ENCODE measurements at regions not wholly inside any gene's neighbourhood (a gene's known extent, or its start where the extent isn't known, plus 50 kb on each side); places are given as distances from the start of the nearest gene placed in this dataset.

GRCh38 chr3:124360563-124360962 is 368.6 kb upstream of the ROPN1 start:
- TF ChIP-seq RAD21 (IDR thresholded peaks at IDR 0.05 in 1 of 2, conservative IDR thresholded peaks at IDR 0.05 in 1 of 2; ENCODE audit: low read depth in 2 of 2, low read length in 2 of 2) (no peak), CTCF (IDR thresholded peaks at IDR 0.05; ENCODE audit: control extremely low read depth in 1 of 3, insufficient read depth in 1 of 3, low read depth in 1 of 3, low read length in 3 of 3) (no peak), POLR2AphosphoS5 (IDR thresholded peaks at IDR 0.05; ENCODE audit: low read depth, low read length) (no peak), BRCA1 (IDR thresholded peaks at IDR 0.05; ENCODE audit: low read depth, low read length) (no peak), EZH2 (IDR thresholded peaks at IDR 0.05; ENCODE audit: low read depth, low read length, severe bottlenecking) (no peak), CREB1 (IDR thresholded peaks at IDR 0.05) (no peak), TBP (IDR thresholded peaks at IDR 0.05; ENCODE audit: low read depth, low read length) (no peak), POLR2A (IDR thresholded peaks at IDR 0.05; ENCODE audit: control extremely low read depth in 1 of 2, low read depth in 2 of 2, low read length in 2 of 2) (no peak), SP1 (IDR thresholded peaks at IDR 0.05; ENCODE audit: low read depth, low read length) (no peak), GTF2F1 (IDR thresholded peaks at IDR 0.05; ENCODE audit: borderline replicate concordance, low read depth, low read length) (no peak)
